Stimulated activated CD4-positive, alpha-beta T cell treated with anti-CD3 and anti-CD28 coated beads, Interleukin-12 subunit alpha, Interleukin-12 subunit beta, amount 100 ng/mL, for 24 hours (primary cell): ENCODE measurements at regions not wholly inside any gene's neighbourhood (a gene's known extent, or its start where the extent isn't known, plus 50 kb on each side); places are given as distances from the start of the nearest gene placed in this dataset.
"Not testable (repeated sequence)": the region's sequence is repeated elsewhere in the genome, so short reads cannot be mapped to it uniquely, and the experiment has no call there.

Experiments
- DNase-seq, 2 experiments: peaks; one replicate each; pipeline ENCODE4 v3.0.0-alpha.2; 2020; ENCODE audit warnings: low read depth in 2 of 2

DNA sequence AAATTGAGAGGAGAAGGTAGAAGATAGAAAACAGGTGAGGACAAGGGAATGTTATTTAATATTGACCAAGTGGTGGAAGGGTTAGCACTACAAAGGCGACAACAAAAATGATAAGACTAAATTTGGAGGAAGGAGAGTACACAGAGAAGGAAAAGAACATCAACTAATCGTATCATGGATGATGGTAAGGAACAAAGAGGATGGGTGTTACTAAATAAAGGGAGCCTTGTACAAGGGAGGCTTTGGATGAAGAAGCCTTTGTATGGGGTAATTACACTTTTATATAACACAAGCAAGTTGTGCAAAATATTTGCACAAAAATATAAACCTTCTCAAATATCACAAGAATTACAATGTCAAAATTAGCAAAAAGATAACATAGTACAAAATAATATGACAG is 125.7 kb downstream of the ZNF608 start:
- DNase-seq, result no peak

DNA sequence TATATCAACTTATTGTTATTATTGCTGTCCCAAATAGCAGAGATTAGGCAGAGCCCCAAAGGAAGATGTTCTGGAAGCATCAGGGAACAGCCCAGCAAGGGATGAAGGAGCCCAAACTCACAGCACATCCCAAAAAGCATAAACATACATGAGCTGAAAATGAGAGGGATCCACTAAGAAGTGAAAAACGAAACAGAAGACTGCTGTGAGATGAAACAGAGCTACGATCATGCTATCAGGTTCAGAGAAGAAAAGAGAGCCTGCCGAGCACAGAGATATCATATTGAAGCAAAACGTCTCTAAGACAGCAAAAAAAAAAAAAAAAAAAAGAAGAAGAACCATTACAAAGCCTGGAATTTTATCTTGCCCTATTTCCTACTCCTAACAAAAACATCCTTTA is 127.3 kb downstream of the ZNF608 start:
- DNase-seq, result no peak

DNA sequence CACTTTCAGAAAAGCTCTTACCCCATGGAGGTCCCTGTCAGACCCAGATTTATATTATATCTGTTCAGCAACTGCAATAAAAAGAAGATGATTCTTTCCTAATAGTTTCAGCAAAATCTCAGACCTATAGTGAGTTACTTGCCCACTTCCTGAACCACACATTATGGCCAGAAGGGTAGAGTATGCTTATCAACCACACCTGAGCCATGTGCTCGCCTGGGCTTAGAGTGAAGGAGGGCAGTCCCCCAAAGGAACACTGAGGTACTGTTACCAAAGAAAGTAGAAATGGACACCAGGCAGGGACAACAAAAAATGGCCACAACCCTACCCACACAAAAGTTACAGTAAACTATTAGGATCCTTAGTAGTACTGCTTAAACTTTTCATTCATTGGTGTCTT is 128.7 kb downstream of the ZNF608 start:
- DNase-seq, result no peak

DNA sequence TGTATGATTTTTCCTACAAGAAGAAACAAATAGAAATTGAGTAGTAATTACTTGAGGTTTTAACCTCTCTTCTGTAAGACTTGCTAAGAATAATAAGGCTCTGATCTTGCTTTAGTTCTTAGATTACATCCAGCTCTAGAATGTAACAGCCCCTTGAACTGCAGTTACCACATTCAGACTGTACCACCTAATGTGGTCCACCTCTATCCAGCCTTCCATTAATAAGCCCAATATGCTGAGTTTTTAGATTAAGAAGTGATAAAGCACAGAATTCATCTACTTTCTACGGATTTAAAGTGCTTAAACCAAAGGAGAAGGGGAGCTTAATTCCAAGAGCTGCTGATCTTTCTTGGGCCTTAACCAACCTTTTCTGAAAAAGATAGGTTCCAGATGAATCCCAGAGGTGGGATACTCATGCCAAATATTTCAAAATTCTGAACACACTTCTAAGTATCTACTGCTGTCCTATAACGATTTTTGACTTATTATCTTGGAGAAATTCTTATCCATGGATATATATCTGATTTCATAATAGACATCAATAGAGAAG is 131.5 kb downstream of the ZNF608 start:
- DNase-seq, result no peak

DNA sequence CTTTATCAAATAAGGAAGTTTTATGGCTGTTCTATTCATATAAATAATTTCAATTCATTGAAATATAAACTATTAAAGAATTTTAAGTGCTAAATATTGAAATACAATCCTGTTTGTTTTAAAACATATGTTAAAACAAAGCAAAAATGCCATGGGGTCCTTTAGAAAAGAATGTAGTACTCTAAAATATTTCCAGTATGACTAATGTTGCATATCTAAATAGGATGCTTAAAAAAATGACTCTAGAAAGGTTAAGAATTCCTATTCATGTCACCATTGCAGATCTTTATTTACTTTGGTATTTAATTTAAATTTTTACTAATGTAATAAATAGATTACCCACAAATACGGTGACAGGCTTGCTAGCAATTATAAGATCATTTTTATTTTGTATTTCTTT is 132.3 kb downstream of the ZNF608 start:
- no peak for DNase-seq

DNA sequence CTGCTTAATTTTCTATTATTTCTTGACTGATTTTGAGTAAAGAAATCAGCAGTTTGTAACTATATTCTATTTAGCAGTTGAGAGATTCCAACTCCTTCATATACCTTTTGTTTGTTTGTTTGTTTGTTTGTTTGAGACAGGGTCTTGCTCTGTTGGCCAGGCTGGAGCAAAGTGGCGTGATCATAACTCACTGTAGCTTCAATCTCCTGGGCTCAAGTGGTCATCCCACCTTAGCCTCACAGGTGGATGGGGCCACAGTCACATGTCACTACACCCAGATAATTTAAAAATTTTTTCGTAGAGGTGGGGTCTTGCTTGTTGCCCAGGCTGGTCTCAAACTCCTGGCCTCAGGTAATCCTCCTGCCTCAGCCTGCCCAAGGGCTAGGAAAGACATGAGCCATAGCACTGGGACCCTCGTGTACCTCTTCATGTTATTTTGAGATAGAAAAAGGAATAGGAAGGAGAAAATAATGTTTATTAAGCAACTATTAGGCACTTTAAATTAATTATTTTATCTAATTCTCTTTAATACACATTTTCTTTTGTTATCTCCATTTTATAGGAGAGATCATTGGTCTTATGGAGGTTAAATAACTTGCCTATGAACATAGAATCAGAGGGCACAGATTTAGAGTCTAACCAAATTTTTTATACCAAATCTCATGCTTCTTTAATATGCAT is 133.0 kb downstream of the ZNF608 start:
- DNase-seq, result no peak

DNA sequence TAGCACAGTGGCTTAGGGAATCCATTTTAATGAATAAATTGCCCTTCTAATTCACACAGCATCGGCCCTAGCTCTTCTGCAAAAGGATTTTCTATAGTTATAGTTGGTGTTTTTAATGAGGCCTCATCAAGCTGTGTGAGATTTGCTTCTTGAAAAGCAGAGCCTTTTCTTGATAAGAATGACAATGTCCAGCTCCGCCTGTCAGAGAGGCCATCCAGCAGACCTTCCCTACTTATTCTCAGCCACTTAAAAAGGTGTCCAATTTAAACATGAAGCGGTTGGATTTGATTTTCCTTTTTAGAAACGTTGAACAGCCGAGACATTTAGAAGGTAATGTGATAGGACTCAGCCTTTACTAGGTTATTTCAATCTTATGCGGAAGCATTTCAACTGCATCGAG is 134.4 kb downstream of the ZNF608 start:
- no peak for DNase-seq

DNA sequence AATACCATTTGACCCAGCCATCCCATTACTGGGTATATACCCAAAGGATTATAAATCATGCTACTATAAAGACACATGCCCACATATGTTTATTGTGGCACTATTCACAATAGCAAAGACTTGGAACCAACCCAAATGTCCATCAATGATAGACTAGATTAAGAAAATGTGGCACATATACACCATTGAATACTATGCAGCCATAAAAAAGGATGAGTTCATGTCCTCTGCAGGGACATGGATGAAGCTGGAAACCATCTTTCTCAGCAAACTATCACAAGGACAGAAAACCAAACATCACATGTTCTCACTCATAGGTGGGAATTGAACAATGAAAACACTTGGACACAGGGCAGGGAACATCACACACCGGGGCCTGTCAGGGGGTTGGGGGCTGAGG is 135.2 kb downstream of the ZNF608 start:
- not testable (repeated sequence) for DNase-seq

DNA sequence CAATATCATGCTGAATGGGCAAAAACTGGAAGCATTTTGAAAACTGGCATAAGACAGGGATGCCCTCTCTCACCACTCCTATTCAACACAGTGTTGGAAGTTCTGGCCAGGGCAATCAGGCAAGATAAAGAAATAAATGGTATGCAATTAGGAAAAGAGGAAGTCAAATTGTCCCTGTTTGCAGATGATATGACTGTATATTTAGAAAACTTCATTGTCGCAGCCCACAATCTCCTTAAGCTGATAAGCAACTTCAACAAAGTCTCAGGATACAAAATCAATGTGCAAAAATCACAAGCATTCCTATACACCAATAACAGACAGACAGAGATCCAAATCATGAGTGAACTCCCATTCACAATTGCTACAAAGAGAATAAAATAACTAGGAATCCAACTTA is 136.8 kb downstream of the ZNF608 start:
- DNase-seq, result not testable (repeated sequence)

DNA sequence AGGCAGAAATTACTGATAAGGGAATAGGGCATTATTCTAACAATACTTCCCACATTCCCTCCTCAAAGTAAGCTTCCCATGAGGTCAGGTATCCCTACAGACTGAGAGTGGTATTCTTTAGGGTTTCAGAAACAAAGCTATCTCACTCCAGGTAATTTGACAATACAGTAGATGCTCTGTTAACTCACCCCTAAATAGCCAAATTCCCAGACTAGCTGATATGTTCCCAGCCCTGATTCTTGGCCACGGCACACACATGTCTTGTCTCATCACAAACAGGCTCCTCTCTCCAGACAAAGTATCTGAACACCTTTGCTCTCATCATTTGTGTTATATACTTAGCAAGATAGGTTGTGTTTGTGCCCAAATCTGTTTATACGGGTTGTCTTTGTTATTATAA is 139.9 kb downstream of the ZNF608 start:
- DNase-seq, result no peak

DNA sequence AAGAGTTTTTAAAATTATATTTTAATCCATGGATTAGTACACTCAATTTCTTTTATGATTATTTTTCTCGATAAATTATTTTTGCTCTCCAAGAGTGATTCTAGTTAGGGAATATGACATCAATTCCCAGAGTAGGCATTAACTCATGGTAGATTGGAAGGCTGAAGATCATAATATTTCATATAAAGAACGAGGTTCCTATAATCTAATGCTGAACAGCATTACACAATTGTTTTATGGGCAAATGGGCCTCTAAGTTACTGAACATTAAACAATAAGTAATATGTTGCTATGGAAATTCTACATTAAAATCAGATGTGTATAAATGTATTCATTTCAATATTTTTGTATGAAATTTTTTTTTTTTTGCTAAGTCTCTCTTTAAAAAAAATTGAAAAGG is 140.3 kb downstream of the ZNF608 start:
- DNase-seq, result no peak

DNA sequence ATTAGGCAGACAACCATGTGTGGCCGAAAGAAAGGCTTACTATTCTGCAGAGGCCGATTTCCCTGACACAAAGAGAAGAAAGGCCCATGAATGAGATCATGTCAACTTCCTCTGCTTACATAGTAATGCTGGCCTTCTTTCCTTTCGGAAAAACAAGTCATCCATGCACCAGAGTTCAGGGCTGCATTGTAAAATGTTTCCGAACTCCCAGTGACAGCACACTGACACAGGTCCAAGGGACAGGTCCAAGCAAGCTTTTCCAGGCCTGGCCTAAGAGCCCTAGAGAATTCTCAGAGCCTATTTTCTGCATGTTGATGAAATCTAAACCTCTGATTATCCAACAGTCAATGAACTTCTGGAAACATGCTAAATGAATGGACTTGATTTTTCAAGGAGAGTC is 140.9 kb downstream of the ZNF608 start:
- DNase-seq, result no peak

DNA sequence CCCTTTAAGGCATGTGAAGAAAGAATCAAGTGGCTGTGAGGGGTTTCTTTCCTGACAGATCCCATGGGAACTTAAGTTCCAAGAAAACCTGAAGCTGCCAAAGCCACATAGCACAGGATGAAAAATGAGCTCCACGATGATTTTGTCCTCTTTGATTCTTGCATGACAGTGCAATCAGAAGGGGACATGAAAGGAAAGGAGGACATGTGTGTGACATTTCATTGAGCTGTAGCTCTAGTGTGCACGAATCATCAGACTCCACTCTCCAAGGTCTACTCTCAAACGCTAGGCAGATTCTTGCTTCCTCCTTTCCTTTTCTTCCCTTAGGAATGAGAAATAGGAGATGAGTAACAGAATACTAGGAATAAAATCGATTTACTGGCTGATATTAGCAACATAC is 142.0 kb downstream of the ZNF608 start:
- DNase-seq, result no peak

DNA sequence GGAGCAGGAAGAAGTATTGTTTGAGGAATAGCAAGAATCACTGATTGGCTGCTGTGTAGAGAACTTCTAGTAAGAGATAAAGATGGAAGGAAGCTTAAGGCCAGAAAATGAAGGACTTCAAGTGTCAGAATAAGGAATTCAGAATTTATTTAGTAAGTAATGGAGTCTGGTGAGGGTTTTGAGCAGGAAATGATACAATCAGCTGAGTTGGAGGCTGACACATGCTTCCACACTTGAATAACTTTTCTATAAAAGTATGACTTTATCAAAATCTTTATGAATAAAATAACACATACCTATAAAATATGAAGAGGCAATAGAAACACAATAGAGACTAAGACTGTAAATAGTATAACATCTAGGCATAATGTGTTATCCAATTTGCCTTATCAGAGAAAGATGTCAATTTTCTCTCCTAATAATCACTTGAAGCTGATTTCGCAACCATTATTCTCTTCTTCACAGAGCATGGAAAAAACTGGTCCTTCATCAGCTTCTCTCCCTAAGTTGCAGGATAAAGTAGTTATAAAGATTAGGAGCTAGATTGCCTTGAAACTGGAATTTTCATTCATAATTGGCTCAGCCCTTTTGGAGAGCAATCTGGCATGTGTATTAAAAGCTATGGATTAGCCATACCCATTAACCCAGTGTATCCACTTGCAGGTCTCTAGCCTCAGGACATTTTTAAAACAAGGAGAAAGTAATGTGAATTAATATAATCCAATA is 143.4 kb downstream of the ZNF608 start:
- no peak for DNase-seq

DNA sequence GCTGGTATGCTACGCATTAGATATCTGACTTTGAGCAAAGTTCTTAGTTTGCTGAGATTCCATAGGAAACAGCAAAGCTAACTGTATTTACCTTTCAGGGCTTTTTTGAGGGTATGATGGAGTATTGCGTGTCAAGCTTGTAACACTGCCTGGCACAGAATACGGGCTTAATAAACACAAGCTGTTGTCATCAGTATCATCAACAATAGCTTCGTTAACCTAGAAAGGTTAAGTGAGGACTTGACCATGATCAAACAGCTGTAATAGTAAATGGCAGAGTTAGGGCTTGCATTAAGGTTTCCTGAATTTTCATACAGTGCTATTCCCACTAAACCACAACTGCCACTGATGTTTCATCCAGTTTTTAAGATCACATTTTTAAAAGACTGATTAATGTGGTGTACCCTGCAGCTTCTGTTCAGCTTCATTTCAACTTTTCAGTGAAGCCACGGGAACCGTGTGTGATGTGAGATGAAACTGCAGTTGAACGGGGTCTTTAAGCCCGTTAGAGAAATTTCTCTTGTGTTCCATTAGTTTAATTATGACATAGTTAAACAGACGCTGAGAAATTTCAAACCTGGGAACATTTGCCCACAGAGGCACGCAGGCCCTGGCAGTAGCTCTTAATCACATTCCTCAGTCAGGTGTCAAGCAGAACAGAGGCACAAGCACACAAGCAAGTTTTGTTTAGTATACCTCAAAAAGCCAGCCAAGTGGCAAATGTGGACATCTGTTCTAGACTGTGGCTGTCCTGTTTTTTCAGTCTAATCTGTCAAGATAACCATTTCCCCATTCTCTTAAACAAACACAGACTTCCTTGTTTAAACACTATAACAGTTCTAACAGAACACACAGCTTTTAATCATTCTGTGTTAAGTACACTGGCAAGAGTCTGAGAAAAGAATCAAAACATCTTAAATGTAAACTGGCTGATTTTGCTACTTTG is 147.1 kb downstream of the ZNF608 start:
- DNase-seq, result no peak

DNA sequence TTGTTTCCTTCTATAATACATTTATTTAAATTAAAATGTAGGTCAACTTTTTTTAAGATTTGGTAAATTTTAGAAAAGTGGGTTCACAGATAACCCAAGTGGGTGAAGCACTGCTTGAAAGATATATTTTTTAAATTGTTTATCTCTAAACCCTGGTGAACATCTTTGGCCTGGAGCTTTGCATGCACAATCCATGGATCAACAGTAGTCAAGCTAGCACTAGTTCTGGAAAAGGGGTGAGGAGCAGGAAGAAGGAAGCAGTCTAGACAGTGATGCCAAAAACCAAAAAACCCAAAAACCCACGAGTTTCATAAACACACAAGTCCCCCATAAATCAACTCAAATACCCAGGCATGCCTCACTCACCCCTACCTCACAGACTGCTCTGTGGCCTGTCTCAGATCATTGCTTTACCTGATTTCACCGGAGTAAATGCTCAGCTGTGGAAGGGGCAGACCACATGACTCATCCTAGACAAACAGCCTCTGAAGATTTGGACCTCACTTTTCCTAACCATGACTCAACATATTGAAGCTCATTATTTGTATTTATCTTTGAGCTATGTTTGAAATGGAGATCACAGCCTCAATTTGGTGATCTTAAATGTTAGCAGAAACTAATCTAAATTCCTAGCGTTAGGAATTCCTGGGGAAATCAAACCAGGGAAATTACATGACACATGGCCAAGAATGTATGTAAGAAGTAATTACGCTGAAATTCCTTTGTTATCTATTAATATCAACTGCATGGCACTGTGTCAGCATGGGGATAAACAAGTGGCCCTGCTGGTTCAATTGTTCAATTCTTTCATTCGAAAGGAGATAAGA is 149.6 kb downstream of the ZNF608 start:
- no peak for DNase-seq

DNA sequence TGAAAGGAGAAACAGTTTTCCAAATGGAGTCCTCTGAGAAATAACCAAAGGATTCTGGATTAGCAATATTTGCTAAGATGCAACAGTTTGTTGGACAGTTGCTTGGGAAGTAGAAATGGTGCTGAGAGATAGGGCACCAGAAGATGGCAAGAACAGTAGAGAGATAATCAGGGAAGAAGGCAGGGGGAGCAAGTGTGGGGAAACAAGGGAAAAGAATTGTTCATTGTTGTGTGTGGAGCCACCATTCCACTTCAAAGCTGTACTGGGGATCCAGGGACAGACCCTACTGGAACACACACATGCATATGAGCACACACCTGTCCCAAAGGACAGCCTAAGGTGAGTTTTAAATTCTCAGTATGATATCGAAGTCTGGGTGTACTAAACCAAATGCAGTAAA is 152.5 kb downstream of the ZNF608 start:
- DNase-seq, result no peak

DNA sequence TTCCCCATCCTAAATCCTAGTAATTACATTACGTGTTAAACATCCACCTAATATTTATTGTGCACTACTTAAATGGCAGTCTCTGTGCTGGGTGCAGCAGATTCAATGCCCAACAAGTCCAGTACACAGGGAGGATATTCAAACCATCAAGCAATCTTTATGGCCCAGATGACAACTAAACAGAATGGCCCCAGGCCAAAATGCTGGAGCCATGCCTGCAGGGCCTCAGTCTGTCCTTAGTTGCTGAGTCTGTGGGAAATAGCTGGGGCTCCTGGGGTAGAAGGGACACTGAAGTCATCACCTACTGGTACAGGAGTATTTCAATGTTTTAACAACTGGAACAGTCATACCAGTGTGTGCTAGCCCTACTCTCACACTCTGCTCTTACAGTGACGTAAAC is 153.5 kb downstream of the ZNF608 start:
- no peak for DNase-seq

DNA sequence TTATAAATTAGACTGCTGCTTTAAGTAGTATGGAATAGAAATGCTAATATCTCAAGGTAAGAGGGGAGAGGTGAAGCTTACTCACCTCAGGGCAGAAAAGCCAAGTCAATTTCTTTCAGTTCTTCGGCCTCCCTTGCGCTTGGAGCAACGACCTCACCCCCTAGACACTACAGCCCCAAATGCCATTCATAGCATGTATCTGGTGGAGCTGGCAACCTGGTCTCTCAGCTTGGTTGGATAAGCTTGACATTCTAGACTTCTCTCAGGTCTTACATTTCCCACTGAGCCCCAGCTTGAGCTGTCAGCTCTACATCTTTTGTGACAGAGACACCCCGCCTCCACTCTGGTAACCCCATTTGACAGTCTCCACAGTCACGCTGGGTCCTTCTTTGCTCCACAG is 154.9 kb downstream of the ZNF608 start:
- DNase-seq, result no peak

DNA sequence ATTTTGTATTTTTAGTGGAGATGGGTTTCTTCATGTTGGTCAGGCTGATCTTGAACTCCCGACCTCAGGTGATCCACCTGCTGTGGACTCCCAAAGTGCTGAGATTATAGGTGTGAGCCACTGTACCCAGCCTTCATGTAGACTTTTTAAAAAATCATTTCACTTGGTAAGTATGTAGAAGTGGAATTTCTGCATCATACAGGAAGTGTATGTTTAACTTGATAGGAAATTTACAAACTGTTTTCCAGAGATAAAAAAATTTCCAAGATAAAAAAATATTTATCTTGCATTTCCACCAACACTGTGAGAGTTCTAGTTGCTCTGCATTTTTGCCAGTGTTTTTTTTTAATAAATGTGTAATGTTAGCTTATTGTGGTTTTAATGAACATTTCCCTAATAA is 155.8 kb downstream of the ZNF608 start:
- DNase-seq, result no peak

DNA sequence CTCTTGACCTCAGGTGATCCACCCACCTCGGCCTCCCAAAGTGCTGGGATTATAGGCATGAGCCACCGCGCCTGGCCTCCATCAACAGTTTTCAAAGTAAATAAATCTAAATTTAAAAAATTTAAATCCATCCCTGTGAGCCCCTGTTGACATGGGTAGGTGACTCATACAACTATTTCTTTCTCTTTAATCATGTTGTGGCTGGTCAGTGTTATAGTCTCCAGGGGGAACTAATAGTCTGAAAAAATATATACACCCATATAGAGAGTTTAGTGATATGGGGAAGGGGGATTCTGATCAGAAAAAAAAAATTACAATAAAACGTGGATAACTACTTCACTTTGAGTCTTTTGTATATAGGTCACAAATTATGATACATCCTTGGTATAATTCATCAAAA is 159.2 kb downstream of the ZNF608 start:
- DNase-seq, result no peak
